22Rv1 (cell line): ENCODE measurements at regions not wholly inside any gene's neighbourhood (a gene's known extent, or its start where the extent isn't known, plus 50 kb on each side); places are given as distances from the start of the nearest gene placed in this dataset.

Experiments used
- H3K27ac ChIP-seq: fragments of 450-650 bp; 2 replicates; pipeline ENCODE4 v1.5.1; 2017
- CTCF ChIP-seq: fragments of 450-650 bp; IDR thresholded peaks from 2 replicates; pipeline ENCODE4 v1.5.1; 2017; ENCODE audit warnings: mild to moderate bottlenecking
- ZFX ChIP-seq: fragments of 450-650 bp; IDR thresholded peaks from 2 replicates; pipeline ENCODE4 v1.6.1; 2017; ENCODE audit warnings: antibody characterized with exemption, borderline replicate concordance

GRCh38 chr13:75946536-75947284 is 310.6 kb downstream of the LMO7 start:
- no peak for TF ChIP-seq ZFX
- TF ChIP-seq CTCF, result no peak
- no peak overlapping the region for H3K27ac ChIP-seq

- no peak overlapping the region for H3K27ac ChIP-seq
- TF ChIP-seq CTCF (no peak), ZFX (no peak)
Measured at GRCh38 chr13:75945841-75946482, 309.8 kb downstream of the LMO7 start.

- H3K27ac ChIP-seq, result no peak overlapping the region
- TF ChIP-seq CTCF, result no peak
- TF ChIP-seq ZFX, result no peak
Measured at GRCh38 chr13:75938811-75939560, 302.9 kb downstream of the LMO7 start.

GRCh38 chr13:75936791-75937190 is 300.7 kb downstream of the LMO7 start:
- TF ChIP-seq ZFX (no peak), CTCF (no peak)
- no peak overlapping the region for H3K27ac ChIP-seq

- H3K27ac ChIP-seq, result no peak overlapping the region
- no peak for TF ChIP-seq ZFX
Measured at GRCh38 chr13:75935805-75936204, 299.7 kb downstream of the LMO7 start.

GRCh38 chr13:75934889-75935288 is 298.8 kb downstream of the LMO7 start:
- H3K27ac ChIP-seq, result no peak overlapping the region
- TF ChIP-seq CTCF, result no peak
- no peak for TF ChIP-seq ZFX

GRCh38 chr13:75932636-75933035 is 296.5 kb downstream of the LMO7 start:
- TF ChIP-seq CTCF, result no peak
- TF ChIP-seq ZFX, result no peak
- H3K27ac ChIP-seq, result no peak overlapping the region
